D721Med (cell line): ENCODE measurements at regions not wholly inside any gene's neighbourhood (a gene's known extent, or its start where the extent isn't known, plus 50 kb on each side); places are given as distances from the start of the nearest gene placed in this dataset.
"Not testable (repeated sequence)": the region's sequence is repeated elsewhere in the genome, so short reads cannot be mapped to it uniquely, and the experiment has no call there.

Experiments
- DNase-seq: peaks from one replicate; pipeline ENCODE4 v3.0.0; 2011; ENCODE audit warnings: low spot score; ENCODE audit not compliant: insufficient read length
- FAIRE-seq: peaks from 2 replicates; lab custom pipeline; 2011; peaks lifted over from hg19 to GRCh38; lab: Jason Lieb, UNC
- CTCF ChIP-seq: IDR thresholded peaks from 2 replicates; pipeline ENCODE4 v1.5.1; 2012; ENCODE audit warnings: mild to moderate bottlenecking, control low read depth; ENCODE audit not compliant: insufficient read depth; ENCODE audit errors: missing control alignments

DNA sequence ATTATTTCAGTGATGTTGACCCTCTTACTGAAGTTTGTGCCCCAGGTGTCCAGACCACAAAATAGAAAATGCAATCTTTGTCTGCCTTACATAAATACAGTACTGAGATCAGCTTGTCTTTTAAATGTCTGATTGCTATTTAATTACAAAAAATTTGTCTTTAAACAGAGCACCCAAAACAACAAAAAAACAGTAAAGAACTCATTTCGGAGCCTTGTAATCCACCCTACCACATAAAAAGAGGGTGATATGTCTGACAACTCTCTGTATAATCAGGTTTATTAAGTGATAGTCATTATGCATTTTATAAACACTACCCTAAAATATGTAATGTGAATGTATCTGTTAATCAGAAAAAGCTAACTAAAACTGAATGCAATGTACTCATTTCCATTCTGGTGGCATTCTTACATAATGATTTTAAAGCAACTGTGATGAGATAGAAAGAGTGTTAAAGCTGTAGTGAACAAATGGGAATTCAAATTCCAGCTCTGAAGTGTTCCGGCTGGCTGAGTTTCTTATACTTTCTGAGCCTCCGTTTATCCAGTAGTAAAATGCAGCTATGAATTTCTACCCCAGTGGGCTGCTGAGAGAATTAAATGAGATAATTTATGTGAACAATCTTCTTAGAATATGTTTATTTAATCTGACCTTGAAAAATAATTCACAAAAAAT lies 486.6 kb downstream of the USP25 start:
- no peak for TF ChIP-seq CTCF
- FAIRE-seq (no peak), DNase-seq (no peak)

DNA sequence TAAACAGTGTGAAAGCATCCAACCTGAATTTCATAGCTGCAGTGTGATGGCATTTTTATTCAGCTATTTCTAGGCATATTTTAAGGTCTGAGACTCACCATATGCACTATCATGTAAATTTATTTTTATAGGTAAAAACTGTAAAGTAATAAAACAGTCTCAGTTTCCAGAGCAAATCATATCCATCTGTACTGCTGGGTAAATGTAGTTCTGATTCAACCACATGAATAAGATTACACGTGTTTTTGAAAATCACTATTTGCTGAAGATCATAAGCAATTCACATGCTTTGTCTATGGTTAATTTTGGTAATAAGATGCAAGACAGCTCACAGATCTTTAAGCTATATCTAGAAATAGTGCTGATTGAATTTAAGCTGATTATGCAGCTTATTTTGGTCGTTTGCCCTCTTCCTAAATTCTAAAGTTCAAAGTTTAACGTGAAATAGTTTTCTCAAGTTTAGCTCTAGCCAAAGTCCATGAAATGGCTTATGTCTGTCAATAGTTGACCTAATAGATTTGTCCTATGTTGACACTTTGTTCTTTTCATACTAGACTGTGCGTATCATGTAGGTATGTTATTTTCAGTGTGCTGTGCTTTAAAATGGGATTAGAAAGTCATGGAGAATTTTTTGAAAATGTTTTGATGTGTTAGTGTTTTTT lies 489.0 kb downstream of the USP25 start:
- TF ChIP-seq CTCF = no peak
- DNase-seq (no peak), FAIRE-seq (peak; percentile 48)

DNA sequence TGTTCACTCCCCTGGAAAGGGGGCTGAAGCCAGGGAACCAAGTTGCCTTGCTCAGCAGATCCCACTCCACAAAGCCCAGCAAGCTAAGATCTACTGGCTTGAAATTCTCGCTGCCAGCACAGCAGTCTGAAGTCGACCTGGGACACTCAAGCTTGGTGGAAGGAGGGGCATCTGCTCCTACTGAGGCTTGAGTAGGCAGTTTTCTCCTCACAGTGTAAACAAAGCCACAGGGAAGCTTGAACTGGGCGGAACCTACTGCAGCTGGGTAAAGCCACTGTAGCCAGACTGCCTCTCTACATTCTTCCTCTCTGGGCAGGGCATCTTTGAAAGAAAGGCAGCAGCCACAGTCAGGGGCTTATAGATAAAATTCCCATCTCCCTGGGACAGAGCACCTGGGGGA lies 495.0 kb downstream of the USP25 start:
- not testable (repeated sequence) for FAIRE-seq, DNase-seq

- FAIRE-seq (no peak), DNase-seq (no peak)
- no peak for TF ChIP-seq CTCF
Observed at GRCh38 chr21:16239659-16240265, 510.0 kb downstream of the USP25 start.

- FAIRE-seq (no peak), DNase-seq (no peak)
- TF ChIP-seq CTCF = no peak
Observed at GRCh38 chr21:16241016-16241415, 511.2 kb downstream of the USP25 start.

DNA sequence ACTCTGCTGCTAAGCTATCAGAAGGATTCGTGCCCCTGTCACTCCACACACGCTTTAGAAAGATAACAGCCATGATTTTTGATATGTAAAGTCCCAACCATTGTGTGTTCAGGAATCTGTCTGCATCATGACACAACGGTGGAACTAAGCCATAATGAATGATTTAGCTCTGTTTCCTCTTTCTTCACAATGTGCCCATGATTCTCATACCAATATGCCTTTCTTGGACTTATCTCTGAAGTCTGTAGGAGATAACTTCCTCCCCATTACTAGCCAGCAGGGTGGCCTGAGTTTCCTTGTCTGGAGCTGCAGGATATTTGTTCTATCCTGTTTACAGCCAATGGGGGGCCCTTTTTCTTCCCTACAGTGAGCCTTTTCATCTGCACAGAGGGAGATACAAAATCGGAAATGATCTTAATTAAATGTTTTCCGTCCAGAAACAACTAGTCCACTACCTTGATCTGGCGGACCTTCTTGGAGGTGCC lies 511.7 kb downstream of the USP25 start:
- FAIRE-seq = no peak
- DNase-seq = no peak
- no peak for TF ChIP-seq CTCF

DNA sequence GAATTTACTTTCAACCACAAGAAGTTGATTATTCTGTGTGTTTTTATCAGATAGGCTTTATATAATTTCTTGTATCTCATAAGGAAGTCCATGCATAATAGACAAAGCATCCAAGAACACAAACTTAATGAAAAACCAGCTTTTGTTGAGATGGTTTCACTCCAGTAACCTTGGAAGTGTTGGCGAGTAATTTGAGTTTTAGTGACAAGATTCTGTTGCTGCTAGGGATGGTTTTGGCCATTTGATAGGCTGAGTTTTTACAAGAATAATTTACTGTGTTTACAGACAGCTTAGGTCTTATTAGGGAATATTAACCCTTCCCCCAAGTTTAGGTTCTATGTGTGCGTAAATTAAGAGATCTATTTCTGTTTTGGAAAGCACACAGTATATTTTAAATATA lies 513.6 kb downstream of the USP25 start:
- FAIRE-seq = no peak
- no peak for TF ChIP-seq CTCF
- no peak for DNase-seq
